ENCODE measurements at regions not wholly inside any gene's neighbourhood (a gene's known extent, or its start where the extent isn't known, plus 50 kb on each side); places are given as distances from the start of the nearest gene placed in this dataset.

- TF ChIP-seq CTCF (IDR thresholded peaks at IDR 0.05) = no peak
- no peak for TF ChIP-seq EZH2 (IDR thresholded peaks at IDR 0.05)
- no peak for TF ChIP-seq EZH2phosphoT487 (IDR thresholded peaks at IDR 0.05)
These were observed 398.0 kb downstream of the CPS1 start for GRCh38 chr2:210954386-210954907.
